ENCODE measurements at regions not wholly inside any gene's neighbourhood (a gene's known extent, or its start where the extent isn't known, plus 50 kb on each side); places are given as distances from the start of the nearest gene placed in this dataset.

DNA sequence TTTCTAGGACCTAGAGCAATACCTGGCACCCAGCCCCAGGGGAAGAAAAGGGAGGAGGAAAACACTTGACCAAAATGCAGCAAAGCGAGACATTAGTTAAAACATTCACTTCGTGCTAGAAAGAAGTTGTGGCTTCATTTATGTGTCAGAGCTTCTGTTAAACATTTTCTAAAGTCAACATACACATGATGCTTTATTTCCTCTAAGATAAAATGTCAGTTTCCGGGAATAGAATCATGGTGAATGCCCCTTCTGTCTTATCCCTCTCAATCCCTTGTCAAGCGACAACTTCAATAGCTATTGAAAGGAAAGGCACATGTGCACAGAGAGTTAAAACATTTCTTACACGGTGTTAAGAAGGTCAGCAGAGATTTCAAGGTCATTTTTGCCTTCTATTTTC is 404.6 kb upstream of the CWC22 start:
- Histone ChIP-seq H3K27ac (ENCODE audit: low read depth, low read length) (no peak overlapping the region), H4K20me1 (ENCODE audit: insufficient read depth, low read length) (no peaks in the 10 kb centered on the region), H2AFZ (ENCODE audit: low read depth, low read length) (no peak overlapping the region), H3K36me3 (ENCODE audit: insufficient read depth, low read length) (no peaks in the 10 kb centered on the region), H3K9ac (ENCODE audit: low read length) (no peak overlapping the region), H3K9me3 (ENCODE audit: insufficient read depth, low read depth, low read length) (no peaks in the 10 kb centered on the region), H3K4me2 (ENCODE audit: low read length) (no peak overlapping the region), H3K4me1 (ENCODE audit: insufficient read depth, low read length) (no peaks in the 10 kb centered on the region), H3K4me3 (ENCODE audit: insufficient read depth, low read depth, low read length) (no peak overlapping the region), H3K27me3 (ENCODE audit: insufficient read depth, low read length) (no peaks in the 10 kb centered on the region), H3K79me2 (ENCODE audit: insufficient read depth, low read length) (no peaks in the 10 kb centered on the region)
- H3K27me3 Mint-ChIP-seq (ENCODE audit: low read depth, unreplicated experiment) = peaks cover 2% of the 10 kb centered on the region
- H3K9me3 Mint-ChIP-seq (ENCODE audit: unreplicated experiment) = no peaks in the 10 kb centered on the region
- no peaks in the 10 kb centered on the region for H3K36me3 Mint-ChIP-seq (ENCODE audit: low read depth, unreplicated experiment)
- no peak overlapping the region for H3K4me3 Mint-ChIP-seq (ENCODE audit: unreplicated experiment)
- TF ChIP-seq, protein P1, sequence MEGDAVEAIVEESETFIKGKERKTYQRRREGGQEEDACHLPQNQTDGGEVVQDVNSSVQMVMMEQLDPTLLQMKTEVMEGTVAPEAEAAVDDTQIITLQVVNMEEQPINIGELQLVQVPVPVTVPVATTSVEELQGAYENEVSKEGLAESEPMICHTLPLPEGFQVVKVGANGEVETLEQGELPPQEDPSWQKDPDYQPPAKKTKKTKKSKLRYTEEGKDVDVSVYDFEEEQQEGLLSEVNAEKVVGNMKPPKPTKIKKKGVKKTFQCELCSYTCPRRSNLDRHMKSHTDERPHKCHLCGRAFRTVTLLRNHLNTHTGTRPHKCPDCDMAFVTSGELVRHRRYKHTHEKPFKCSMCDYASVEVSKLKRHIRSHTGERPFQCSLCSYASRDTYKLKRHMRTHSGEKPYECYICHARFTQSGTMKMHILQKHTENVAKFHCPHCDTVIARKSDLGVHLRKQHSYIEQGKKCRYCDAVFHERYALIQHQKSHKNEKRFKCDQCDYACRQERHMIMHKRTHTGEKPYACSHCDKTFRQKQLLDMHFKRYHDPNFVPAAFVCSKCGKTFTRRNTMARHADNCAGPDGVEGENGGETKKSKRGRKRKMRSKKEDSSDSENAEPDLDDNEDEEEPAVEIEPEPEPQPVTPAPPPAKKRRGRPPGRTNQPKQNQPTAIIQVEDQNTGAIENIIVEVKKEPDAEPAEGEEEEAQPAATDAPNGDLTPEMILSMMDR (IDR thresholded peaks at IDR 0.05; ENCODE audit: insufficient read depth, low read depth, low read length) = no peak
- no peak for TF ChIP-seq EZH2 (IDR thresholded peaks at IDR 0.05; ENCODE audit: insufficient read depth, low read length)
- DNase-seq (ENCODE audit: low read depth) (no peak), FAIRE-seq (no peak)
- H3K27ac Mint-ChIP-seq (ENCODE audit: unreplicated experiment) = no peak overlapping the region
- H3K4me1 Mint-ChIP-seq (ENCODE audit: low read depth, unreplicated experiment) = no peaks in the 10 kb centered on the region

DNA sequence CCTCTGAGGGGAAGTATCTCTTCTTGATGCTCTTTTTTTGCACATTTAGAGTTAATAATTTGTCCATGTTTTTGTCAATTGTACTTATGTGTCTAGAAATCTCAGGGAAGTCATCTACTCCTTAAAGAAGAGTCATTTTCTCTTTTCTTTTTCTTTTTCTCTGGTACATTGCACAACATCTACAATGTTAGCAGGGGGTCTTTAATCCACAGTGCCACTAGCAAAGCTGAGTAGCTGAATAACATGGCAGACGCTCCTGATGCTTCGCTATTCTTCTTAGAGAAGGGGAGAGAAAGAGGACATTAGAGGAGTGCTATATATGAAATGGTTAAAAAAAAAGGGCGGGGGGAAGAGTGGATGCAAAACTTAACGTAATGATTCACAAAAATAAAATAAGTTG is 399.6 kb upstream of the CWC22 start:
- Histone ChIP-seq H3K79me2 (ENCODE audit: insufficient read depth, low read length) (no peaks in the 10 kb centered on the region), H3K4me2 (ENCODE audit: low read length) (no peak overlapping the region), H3K27ac (ENCODE audit: low read depth, low read length) (no peak overlapping the region), H3K4me3 (ENCODE audit: insufficient read depth, low read depth, low read length) (no peak overlapping the region), H3K4me1 (ENCODE audit: insufficient read depth, low read length) (no peaks in the 10 kb centered on the region), H3K27me3 (ENCODE audit: insufficient read depth, low read length) (no peaks in the 10 kb centered on the region), H3K36me3 (ENCODE audit: insufficient read depth, low read length) (no peaks in the 10 kb centered on the region), H2AFZ (ENCODE audit: low read depth, low read length) (no peak overlapping the region), H4K20me1 (ENCODE audit: insufficient read depth, low read length) (no peaks in the 10 kb centered on the region), H3K9me3 (ENCODE audit: insufficient read depth, low read depth, low read length) (no peaks in the 10 kb centered on the region), H3K9ac (ENCODE audit: low read length) (no peak overlapping the region)
- Mint-ChIP-seq H3K4me1 (ENCODE audit: low read depth, unreplicated experiment) (no peaks in the 10 kb centered on the region), H3K36me3 (ENCODE audit: low read depth, unreplicated experiment) (no peaks in the 10 kb centered on the region), H3K4me3 (ENCODE audit: unreplicated experiment) (no peak overlapping the region), H3K27ac (ENCODE audit: unreplicated experiment) (no peak overlapping the region), H3K9me3 (ENCODE audit: unreplicated experiment) (no peaks in the 10 kb centered on the region), H3K27me3 (ENCODE audit: low read depth, unreplicated experiment) (no peaks in the 10 kb centered on the region)
- FAIRE-seq (no peak), DNase-seq (ENCODE audit: low read depth) (no peak)
- no peak for TF ChIP-seq EZH2 (IDR thresholded peaks at IDR 0.05; ENCODE audit: insufficient read depth, low read length)
- TF ChIP-seq, protein P1 (IDR thresholded peaks at IDR 0.05; ENCODE audit: insufficient read depth, low read depth, low read length) = no peak

DNA sequence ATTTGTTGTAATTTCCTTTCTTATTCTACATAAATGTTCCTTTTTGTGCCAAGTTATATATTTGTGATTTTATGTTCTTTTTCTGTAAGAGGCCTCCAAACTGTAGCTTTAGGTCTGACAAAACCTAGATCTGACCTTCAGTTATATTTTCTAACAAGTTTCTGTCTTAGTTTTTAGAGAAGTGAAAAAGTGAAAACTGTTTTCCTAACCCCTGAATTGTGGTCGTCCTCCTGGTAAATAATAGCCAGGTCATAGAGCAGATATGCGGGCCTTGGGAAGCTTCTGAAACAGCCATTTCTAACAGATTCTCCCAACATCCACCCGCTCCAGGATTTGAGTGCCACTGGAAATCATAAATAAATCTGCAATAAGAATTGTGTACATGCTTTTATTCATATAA is 398.4 kb upstream of the CWC22 start:
- Histone ChIP-seq H3K4me1 (ENCODE audit: insufficient read depth, low read length) (no peaks in the 10 kb centered on the region), H2AFZ (ENCODE audit: low read depth, low read length) (no peak overlapping the region), H3K79me2 (ENCODE audit: insufficient read depth, low read length) (no peaks in the 10 kb centered on the region), H3K9me3 (ENCODE audit: insufficient read depth, low read depth, low read length) (no peaks in the 10 kb centered on the region), H3K4me3 (ENCODE audit: insufficient read depth, low read depth, low read length) (no peak overlapping the region), H3K4me2 (ENCODE audit: low read length) (no peak overlapping the region), H4K20me1 (ENCODE audit: insufficient read depth, low read length) (no peaks in the 10 kb centered on the region), H3K27me3 (ENCODE audit: insufficient read depth, low read length) (no peaks in the 10 kb centered on the region), H3K27ac (ENCODE audit: low read depth, low read length) (no peak overlapping the region), H3K9ac (ENCODE audit: low read length) (no peak overlapping the region), H3K36me3 (ENCODE audit: insufficient read depth, low read length) (no peaks in the 10 kb centered on the region)
- Mint-ChIP-seq H3K36me3 (ENCODE audit: low read depth, unreplicated experiment) (no peaks in the 10 kb centered on the region), H3K4me1 (ENCODE audit: low read depth, unreplicated experiment) (no peaks in the 10 kb centered on the region), H3K27me3 (ENCODE audit: low read depth, unreplicated experiment) (no peaks in the 10 kb centered on the region), H3K27ac (ENCODE audit: unreplicated experiment) (no peak overlapping the region), H3K9me3 (ENCODE audit: unreplicated experiment) (no peaks in the 10 kb centered on the region), H3K4me3 (ENCODE audit: unreplicated experiment) (no peak overlapping the region)
- FAIRE-seq (no peak), DNase-seq (ENCODE audit: low read depth) (no peak)
- TF ChIP-seq, protein P1 (IDR thresholded peaks at IDR 0.05; ENCODE audit: insufficient read depth, low read depth, low read length) = no peak
- no peak for TF ChIP-seq EZH2 (IDR thresholded peaks at IDR 0.05; ENCODE audit: insufficient read depth, low read length)

All from astrocyte (in vitro differentiated cells and primary cell).